PFSK-1 (cell line): ENCODE measurements at regions not wholly inside any gene's neighbourhood (a gene's known extent, or its start where the extent isn't known, plus 50 kb on each side); places are given as distances from the start of the nearest gene placed in this dataset.

Experiments used
- FOXP2 ChIP-seq: optimal IDR thresholded peaks from 2 replicates; pipeline ENCODE3; 2011; ENCODE audit warnings: borderline replicate concordance, control low read depth, inconsistent platforms; ENCODE audit not compliant: insufficient read depth; ENCODE audit errors: extremely low read length, extremely low read depth
- POLR2AphosphoS5 ChIP-seq: IDR thresholded peaks from 2 replicates; pipeline ENCODE4 v1.6.1; 2012; ENCODE audit warnings: low read depth, mild to moderate bottlenecking, control low read depth, low read length, moderate library complexity
- REST ChIP-seq, 2 experiments: IDR thresholded peaks; 2 replicates each; pipeline versions ENCODE4 v1.6.1 to v1.8.0; 2011 to 2012; ENCODE audit warnings: low read depth in 2 of 2, low read length in 2 of 2, control low read depth in 1 of 2, inconsistent platforms in 1 of 2, mild to moderate bottlenecking in 1 of 2, moderate library complexity in 1 of 2; ENCODE audit not compliant: insufficient read depth in 1 of 2
- SIN3A ChIP-seq: IDR thresholded peaks from 2 replicates; pipeline ENCODE4 v1.6.1; 2012; ENCODE audit warnings: mild to moderate bottlenecking, low read length, moderate library complexity, borderline replicate concordance; ENCODE audit not compliant: insufficient read depth
- TAF1 ChIP-seq: IDR thresholded peaks from 2 replicates; pipeline ENCODE4 v1.6.1; 2012; ENCODE audit warnings: low read length, control low read depth, borderline replicate concordance; ENCODE audit not compliant: insufficient read depth

GRCh38 chr3:193830791-193831191 is 237.8 kb downstream of the OPA1 start:
- TF ChIP-seq FOXP2 = no peak
- no peak for TF ChIP-seq SIN3A
- no peak for TF ChIP-seq REST (IDR thresholded peaks at IDR 0.05; ENCODE audit: insufficient read depth in 1 of 2, low read depth in 2 of 2, low read length in 2 of 2)
- TF ChIP-seq POLR2AphosphoS5 = no peak
- no peak for TF ChIP-seq TAF1

GRCh38 chr3:193831495-193832455 is 238.8 kb downstream of the OPA1 start:
- TF ChIP-seq SIN3A (no peak), TAF1 (no peak), REST (IDR thresholded peaks at IDR 0.05; ENCODE audit: insufficient read depth in 1 of 2, low read depth in 2 of 2, low read length in 2 of 2) (no peak), POLR2AphosphoS5 (no peak), FOXP2 (no peak)

- TF ChIP-seq TAF1 (no peak), POLR2AphosphoS5 (no peak), SIN3A (no peak), REST (IDR thresholded peaks at IDR 0.05; ENCODE audit: insufficient read depth in 1 of 2, low read depth in 2 of 2, low read length in 2 of 2) (no peak), FOXP2 (no peak)
Measured at GRCh38 chr3:193832833-193833413, 239.9 kb downstream of the OPA1 start.

- TF ChIP-seq FOXP2 (no peak), SIN3A (no peak), REST (IDR thresholded peaks at IDR 0.05; ENCODE audit: insufficient read depth in 1 of 2, low read depth in 2 of 2, low read length in 2 of 2) (no peak), POLR2AphosphoS5 (no peak), TAF1 (no peak)
Measured at GRCh38 chr3:193833592-193833991, 240.6 kb downstream of the OPA1 start.
